ACC112 (cell line): ENCODE measurements at regions not wholly inside any gene's neighbourhood (a gene's known extent, or its start where the extent isn't known, plus 50 kb on each side); places are given as distances from the start of the nearest gene placed in this dataset.

Experiments used
- H2AFZ ChIP-seq: fragments of 200-600 bp; sonication (generic); one replicate; pipeline ENCODE4 v1.6.0; 2017; ENCODE audit warnings: antibody characterized with exemption, low read length; ENCODE audit not compliant: unreplicated experiment
- H3K27ac ChIP-seq: fragments of 200-600 bp; sonication (generic); 2 replicates; pipeline ENCODE4 v1.5.1; 2014; ENCODE audit warnings: low read depth, mild to moderate bottlenecking, antibody characterized with exemption, low read length, moderate library complexity
- H3K27me3 ChIP-seq: fragments of 200-600 bp; sonication (generic); 2 replicates; pipeline ENCODE4 v1.6.1; 2014; ENCODE audit warnings: mild to moderate bottlenecking, antibody characterized with exemption, low read length, moderate library complexity, mixed read lengths; ENCODE audit not compliant: insufficient read depth
- H3K36me3 ChIP-seq: fragments of 200-600 bp; sonication (generic); 2 replicates; pipeline ENCODE4 v1.6.1; 2016; ENCODE audit warnings: mild to moderate bottlenecking, antibody characterized with exemption, low read length, moderate library complexity, mixed read lengths; ENCODE audit not compliant: insufficient read depth
- H3K4me1 ChIP-seq: fragments of 200-600 bp; sonication (generic); one replicate; pipeline ENCODE4 v1.6.1; 2016; ENCODE audit warnings: low read length, mixed read lengths; ENCODE audit not compliant: insufficient read depth, unreplicated experiment, control insufficient read depth
- H3K4me3 ChIP-seq: fragments of 200-600 bp; sonication (generic); 2 replicates; pipeline ENCODE4 v1.5.1; 2014; ENCODE audit warnings: mild to moderate bottlenecking, low read depth, low read length
- H3K79me2 ChIP-seq: fragments of 200-600 bp; sonication (generic); one replicate; pipeline ENCODE4 v1.6.0; 2016; ENCODE audit warnings: low read length; ENCODE audit not compliant: control insufficient read depth, unreplicated experiment, insufficient read depth

- no peak overlapping the region for H2AFZ ChIP-seq
- no peak overlapping the region for H3K4me3 ChIP-seq
- no peaks in the 10 kb centered on the region for H3K4me1 ChIP-seq
- H3K27me3 ChIP-seq, result 0 out of 2 replicates have a peak, but pooled peaks cover 6% of the 10 kb centered on the region
- no peaks in the 10 kb centered on the region for H3K36me3 ChIP-seq
- no peaks in the 10 kb centered on the region for H3K79me2 ChIP-seq
- no peak overlapping the region for H3K27ac ChIP-seq
These were observed 239.2 kb downstream of the NUAK1 start for GRCh38 chr12:105899589-105899988.

GRCh38 chr12:105906561-105906960 is 232.2 kb downstream of the NUAK1 start:
- peaks cover 13% of the 10 kb centered on the region for H3K27me3 ChIP-seq
- H3K27ac ChIP-seq, result no peak overlapping the region
- no peaks in the 10 kb centered on the region for H3K4me1 ChIP-seq
- H3K4me3 ChIP-seq, result no peak overlapping the region
- H2AFZ ChIP-seq, result no peak overlapping the region
- no peaks in the 10 kb centered on the region for H3K79me2 ChIP-seq
- no peaks in the 10 kb centered on the region for H3K36me3 ChIP-seq

GRCh38 chr12:105907982-105908381 is 230.8 kb downstream of the NUAK1 start:
- Histone ChIP-seq H3K27ac (no peak overlapping the region), H3K4me1 (no peaks in the 10 kb centered on the region), H3K4me3 (no peak overlapping the region), H3K36me3 (no peaks in the 10 kb centered on the region), H3K27me3 (peaks cover 13% of the 10 kb centered on the region), H3K79me2 (no peaks in the 10 kb centered on the region), H2AFZ (no peak overlapping the region)

- H3K27me3 ChIP-seq, result peaks cover 5% of the 10 kb centered on the region
- no peaks in the 10 kb centered on the region for H3K79me2 ChIP-seq
- H3K27ac ChIP-seq, result no peak overlapping the region
- no peaks in the 10 kb centered on the region for H3K4me1 ChIP-seq
- H3K4me3 ChIP-seq, result no peak overlapping the region
- no peaks in the 10 kb centered on the region for H3K36me3 ChIP-seq
- no peak overlapping the region for H2AFZ ChIP-seq
These were observed 228.7 kb downstream of the NUAK1 start for GRCh38 chr12:105910030-105910429.

GRCh38 chr12:105911966-105912365 is 226.8 kb downstream of the NUAK1 start:
- no peak overlapping the region for H3K27ac ChIP-seq
- no peaks in the 10 kb centered on the region for H3K79me2 ChIP-seq
- H3K36me3 ChIP-seq, result no peaks in the 10 kb centered on the region
- no peaks in the 10 kb centered on the region for H3K4me1 ChIP-seq
- H2AFZ ChIP-seq, result no peak overlapping the region
- H3K27me3 ChIP-seq, result peaks cover 4% of the 10 kb centered on the region; the same call in 1 of the 2 replicates
- H3K4me3 ChIP-seq, result no peak overlapping the region

- no peaks in the 10 kb centered on the region for H3K79me2 ChIP-seq
- H3K27ac ChIP-seq, result no peak overlapping the region
These were observed 225.7 kb downstream of the NUAK1 start for GRCh38 chr12:105912882-105913678.

GRCh38 chr12:105915997-105916759 is 222.6 kb downstream of the NUAK1 start:
- no peak overlapping the region for H3K27ac ChIP-seq
- H3K4me1 ChIP-seq, result no peaks in the 10 kb centered on the region
- H2AFZ ChIP-seq, result no peak overlapping the region
- H3K79me2 ChIP-seq, result no peaks in the 10 kb centered on the region
- H3K36me3 ChIP-seq, result no peaks in the 10 kb centered on the region
- H3K27me3 ChIP-seq, result peaks cover 4% of the 10 kb centered on the region; the same call in 1 of the 2 replicates
- H3K4me3 ChIP-seq, result no peak overlapping the region

More at GRCh38 chr12:105912882-105913678, 225.7 kb downstream of the NUAK1 start:
- no peak overlapping the region for H3K4me3 ChIP-seq
- H2AFZ ChIP-seq, result no peak overlapping the region
- no peaks in the 10 kb centered on the region for H3K4me1 ChIP-seq
- H3K27me3 ChIP-seq, result peaks cover 4% of the 10 kb centered on the region; the same call in 1 of the 2 replicates
- H3K36me3 ChIP-seq, result no peaks in the 10 kb centered on the region

- Histone ChIP-seq H3K27me3 (peaks cover 4% of the 10 kb centered on the region; the same call in 1 of the 2 replicates), H3K4me1 (no peaks in the 10 kb centered on the region), H3K36me3 (no peaks in the 10 kb centered on the region), H3K27ac (no peak overlapping the region), H2AFZ (no peak overlapping the region), H3K4me3 (no peak overlapping the region), H3K79me2 (no peaks in the 10 kb centered on the region)
These were observed 222.1 kb downstream of the NUAK1 start for GRCh38 chr12:105916760-105917039.

- Histone ChIP-seq H3K4me3 (no peak overlapping the region), H3K27ac (no peak overlapping the region), H3K79me2 (no peaks in the 10 kb centered on the region), H2AFZ (no peak overlapping the region), H3K27me3 (peaks cover under 1% of the 10 kb centered on the region; the same call in 1 of the 2 replicates), H3K36me3 (no peaks in the 10 kb centered on the region), H3K4me1 (no peaks in the 10 kb centered on the region)
These were observed 218.5 kb downstream of the NUAK1 start for GRCh38 chr12:105920161-105920684.

- H3K36me3 ChIP-seq, result no peaks in the 10 kb centered on the region
- H3K27me3 ChIP-seq, result no peaks in the 10 kb centered on the region
- H3K4me3 ChIP-seq, result no peak overlapping the region
- no peak overlapping the region for H3K27ac ChIP-seq
- H3K79me2 ChIP-seq, result no peaks in the 10 kb centered on the region
- no peaks in the 10 kb centered on the region for H3K4me1 ChIP-seq
- no peak overlapping the region for H2AFZ ChIP-seq
These were observed 217.7 kb downstream of the NUAK1 start for GRCh38 chr12:105921055-105921454.
